Neuronal stem cell (in vitro differentiated cells): ENCODE measurements at regions not wholly inside any gene's neighbourhood (a gene's known extent, or its start where the extent isn't known, plus 50 kb on each side); places are given as distances from the start of the nearest gene placed in this dataset.

Experiments
- DNase-seq: peaks from one replicate; pipeline ENCODE4 v3.0.0-alpha.2; 2013; ENCODE audit warnings: low spot score
- H2AFZ ChIP-seq: one replicate; pipeline ENCODE4 v1.6.1; 2013; ENCODE audit warnings: mild to moderate bottlenecking, low read length, inconsistent platforms
- H2AK5ac ChIP-seq: 2 replicates; pipeline ENCODE4 v1.6.1; 2013; ENCODE audit warnings: low read depth, mild to moderate bottlenecking, inconsistent platforms, low read length, moderate library complexity, mixed read lengths
- H2BK120ac ChIP-seq: 2 replicates; pipeline ENCODE4 v1.6.1; 2013; ENCODE audit warnings: low read depth, mild to moderate bottlenecking, inconsistent platforms, low read length, moderate library complexity, mixed read lengths
- H2BK12ac ChIP-seq: one replicate; pipeline ENCODE4 v1.6.1; 2013; ENCODE audit warnings: low read length, inconsistent platforms
- H2BK15ac ChIP-seq: 2 replicates; pipeline ENCODE4 v1.6.1; 2013; ENCODE audit warnings: mild to moderate bottlenecking, low read length, inconsistent platforms, mixed read lengths
- H2BK5ac ChIP-seq: one replicate; pipeline ENCODE4 v1.6.1; 2013; ENCODE audit warnings: inconsistent platforms, mild to moderate bottlenecking, low read length, moderate library complexity
- H3K14ac ChIP-seq: one replicate; pipeline ENCODE4 v1.6.1; 2013; ENCODE audit warnings: low read length, inconsistent platforms
- H3K18ac ChIP-seq: 2 replicates; pipeline ENCODE4 v1.6.1; 2013; ENCODE audit warnings: low read length, inconsistent platforms
- H3K23ac ChIP-seq: 2 replicates; pipeline ENCODE4 v1.6.1; 2013; ENCODE audit warnings: low read depth, mild to moderate bottlenecking, mixed read lengths, low read length, inconsistent platforms; ENCODE audit not compliant: poor library complexity
- H3K27ac ChIP-seq: replicated peaks from 3 replicates; pipeline ENCODE4 v1.5.1; 2013; ENCODE audit warnings: low read length, inconsistent platforms
- H3K27me3 ChIP-seq, 3 experiments: 2 replicates each; pipeline ENCODE4 v1.6.1; 2013; ENCODE audit warnings: low read length in 3 of 3, mild to moderate bottlenecking in 2 of 3, inconsistent platforms in 1 of 3, low read depth in 1 of 3, mixed read lengths in 1 of 3, moderate library complexity in 1 of 3; ENCODE audit not compliant: control insufficient read depth in 3 of 3, insufficient read depth in 3 of 3
- H3K36me3 ChIP-seq, 2 donors: replicated peaks in 1 of 2; 2 replicates each; pipeline ENCODE4 v1.6.1; 2013; ENCODE audit warnings: low read length in 2 of 2; ENCODE audit not compliant: control insufficient read depth in 2 of 2, insufficient read depth in 2 of 2
- H3K4ac ChIP-seq: 2 replicates; pipeline ENCODE4 v1.6.1; 2013; ENCODE audit warnings: inconsistent platforms, mild to moderate bottlenecking, low read length, moderate library complexity
- H3K4me1 ChIP-seq, 2 donors: 1 replicate in 1 of 2; 2 replicates in 1 of 2; pipeline ENCODE4 v1.6.1; 2013; ENCODE audit warnings: low read length in 2 of 2, low read depth in 1 of 2; ENCODE audit not compliant: control insufficient read depth in 2 of 2, insufficient read depth in 1 of 2
- H3K4me2 ChIP-seq: one replicate; pipeline ENCODE4 v1.6.1; 2013; ENCODE audit warnings: mild to moderate bottlenecking, low read length, inconsistent platforms; ENCODE audit not compliant: insufficient read depth, poor library complexity, severe bottlenecking
- H3K4me3 ChIP-seq, 2 donors: 2 replicates each; pipeline ENCODE4 v1.5.1; 2013; ENCODE audit warnings: low read length in 2 of 2, mild to moderate bottlenecking in 2 of 2, inconsistent platforms in 1 of 2, moderate library complexity in 1 of 2
- H3K79me1 ChIP-seq: one replicate; pipeline ENCODE4 v1.6.1; 2013; ENCODE audit warnings: low read depth, mild to moderate bottlenecking, inconsistent platforms, low read length, moderate library complexity
- H3K9ac ChIP-seq: one replicate; pipeline ENCODE4 v1.6.1; 2013; ENCODE audit warnings: mild to moderate bottlenecking, low read depth, low read length, inconsistent platforms; ENCODE audit not compliant: poor library complexity
- H3K9me3 ChIP-seq, 2 donors: replicated peaks in 1 of 2; 2 replicates each; pipeline versions ENCODE3 to v1.6.1; 2013; ENCODE audit warnings: low read length in 2 of 2, mild to moderate bottlenecking in 2 of 2, inconsistent platforms in 1 of 2, low read depth in 1 of 2, mixed read lengths in 1 of 2, moderate library complexity in 1 of 2; ENCODE audit not compliant: control insufficient read depth in 2 of 2, insufficient read depth in 1 of 2
- H4K8ac ChIP-seq: one replicate; pipeline ENCODE4 v1.6.1; 2013; ENCODE audit warnings: low read depth, mild to moderate bottlenecking, inconsistent platforms, low read length, moderate library complexity
- H4K91ac ChIP-seq: one replicate; pipeline ENCODE4 v1.6.1; 2013; ENCODE audit warnings: low read length, low read depth, mild to moderate bottlenecking, inconsistent platforms; ENCODE audit not compliant: poor library complexity
- WGBS, 2 donors: extraction: QIAGEN DNeasy Blood & Tissue Kit; methylation state at CpG; one replicate each; pipeline ENCODE4 v1.1.7; 2013; ENCODE audit warnings: missing lambda C conversion rate in 2 of 2, mixed read lengths in 1 of 2; ENCODE audit not compliant: insufficient read length in 2 of 2, insufficient replicate concordance in 1 of 2; ENCODE audit errors: extremely low coverage in 2 of 2; 5-methylcytosine and 5-hydroxymethylcytosine counted together

DNA sequence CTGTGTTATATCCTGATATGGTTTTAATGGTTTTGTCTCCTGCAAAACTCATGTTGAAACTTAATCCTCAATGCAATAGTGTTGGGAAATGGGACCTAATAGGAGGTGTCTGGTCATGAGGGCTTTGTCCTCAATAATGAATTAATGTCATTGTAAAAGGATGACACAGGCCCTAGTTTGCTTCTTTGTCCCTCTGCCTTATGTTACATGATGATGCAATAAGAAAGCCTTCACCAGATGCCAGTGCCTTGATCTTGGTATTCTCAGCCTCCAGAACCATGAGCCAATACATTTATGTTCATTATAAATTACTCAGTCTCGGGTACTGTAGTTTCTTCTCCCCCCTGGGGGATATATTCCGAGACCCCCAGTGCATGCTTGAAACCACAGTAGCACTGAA, 1247.4 kb upstream of the SORCS1 start:
- no peak overlapping the region for H2AK5ac ChIP-seq
- H3K36me3 ChIP-seq = no peaks in the 10 kb centered on the region
- DNase-seq = no peak
- no peak overlapping the region for H3K4ac ChIP-seq
- no peak overlapping the region for H4K91ac ChIP-seq
- H3K23ac ChIP-seq = no peak overlapping the region
- H2BK120ac ChIP-seq = no peak overlapping the region
- WGBS, 2 donors = no CpG with 5 or more reads among the region's 2 CpGs
- no peak overlapping the region for H3K14ac ChIP-seq
- no peak overlapping the region for H3K4me3 ChIP-seq
- H2AFZ ChIP-seq = no peak overlapping the region
- no peak overlapping the region for H3K18ac ChIP-seq
- H2BK15ac ChIP-seq = no peak overlapping the region
- H3K79me1 ChIP-seq = no peaks in the 10 kb centered on the region
- no peak overlapping the region for H3K4me2 ChIP-seq
- no peaks in the 10 kb centered on the region for H3K27me3 ChIP-seq
- H4K8ac ChIP-seq = no peak overlapping the region
- no peak overlapping the region for H2BK5ac ChIP-seq
- no peak overlapping the region for H3K9ac ChIP-seq
- no peak overlapping the region for H2BK12ac ChIP-seq
- peaks cover 0 to 2% of the 10 kb centered on the region in 2 donors for H3K4me1 ChIP-seq
- H3K27ac ChIP-seq = no peak overlapping the region
- H3K9me3 ChIP-seq = no peaks in the 10 kb centered on the region

GRCh38 chr10:108411206-108411605, 1246.7 kb upstream of the SORCS1 start:
- Histone ChIP-seq H3K18ac (no peak overlapping the region), H3K27me3 (no peaks in the 10 kb centered on the region), H4K91ac (no peak overlapping the region), H3K79me1 (no peaks in the 10 kb centered on the region), H3K9me3 (no peaks in the 10 kb centered on the region), H4K8ac (no peak overlapping the region), H3K4me2 (no peak overlapping the region), H2BK120ac (no peak overlapping the region), H2BK12ac (no peak overlapping the region), H3K4ac (no peak overlapping the region), H2BK5ac (no peak overlapping the region), H2AK5ac (no peak overlapping the region), H3K14ac (no peak overlapping the region), H2AFZ (no peak overlapping the region), H2BK15ac (no peak overlapping the region), H3K4me3 (no peak overlapping the region), H3K27ac (no peak overlapping the region), H3K4me1 (peaks cover 0 to 2% of the 10 kb centered on the region in 2 donors), H3K9ac (no peak overlapping the region), H3K23ac (no peak overlapping the region), H3K36me3 (no peaks in the 10 kb centered on the region)
- no CpG with 5 or more reads among the region's 2 CpGs for whole genome bisulfite sequencing, 2 donors
- DNase-seq = no peak

- Histone ChIP-seq H2BK15ac (no peak overlapping the region), H3K4me1 (peaks cover 0 to 2% of the 10 kb centered on the region in 2 donors), H3K23ac (no peak overlapping the region), H2BK120ac (no peak overlapping the region), H3K79me1 (no peaks in the 10 kb centered on the region), H2AFZ (no peak overlapping the region), H4K8ac (no peak overlapping the region), H3K4me2 (no peak overlapping the region), H3K4ac (no peak overlapping the region), H3K18ac (no peak overlapping the region), H3K14ac (no peak overlapping the region), H3K9me3 (no peaks in the 10 kb centered on the region), H3K27me3 (no peaks in the 10 kb centered on the region), H3K4me3 (no peak overlapping the region), H3K27ac (no peak overlapping the region), H2AK5ac (no peak overlapping the region), H3K9ac (no peak overlapping the region), H3K36me3 (no peaks in the 10 kb centered on the region), H4K91ac (no peak overlapping the region), H2BK5ac (no peak overlapping the region), H2BK12ac (no peak overlapping the region)
- DNase-seq = no peak
- no CpG with 5 or more reads among the region's 1 CpG for WGBS, 2 donors
Observed at GRCh38 chr10:108410236-108410635, 1245.7 kb upstream of the SORCS1 start.

GRCh38 chr10:108409306-108409705, 1244.8 kb upstream of the SORCS1 start:
- H3K23ac ChIP-seq = no peak overlapping the region

More at GRCh38 chr10:108409306-108409705, 1244.8 kb upstream of the SORCS1 start:
- Histone ChIP-seq H3K4me3 (no peak overlapping the region), H3K4me1 (no peaks in the 10 kb centered on the region), H3K18ac (no peak overlapping the region), H3K14ac (no peak overlapping the region), H2AK5ac (no peak overlapping the region), H3K4me2 (no peak overlapping the region), H3K9ac (no peak overlapping the region), H2BK120ac (no peak overlapping the region), H2BK12ac (no peak overlapping the region), H3K27me3 (no peaks in the 10 kb centered on the region), H3K36me3 (no peaks in the 10 kb centered on the region), H3K27ac (no peak overlapping the region), H4K91ac (no peak overlapping the region), H4K8ac (no peak overlapping the region), H2BK15ac (no peak overlapping the region), H2BK5ac (no peak overlapping the region), H3K9me3 (no peaks in the 10 kb centered on the region), H3K79me1 (no peaks in the 10 kb centered on the region), H2AFZ (no peak overlapping the region), H3K4ac (no peak overlapping the region)
- no peak for DNase-seq
